Testis (tissue), 2 donors: ENCODE measurements at regions not wholly inside any gene's neighbourhood (a gene's known extent, or its start where the extent isn't known, plus 50 kb on each side); places are given as distances from the start of the nearest gene placed in this dataset.

Source experiments
- POLR2A ChIP-seq: fragments of 450-650 bp; IDR thresholded peaks from one replicate; pipeline ENCODE4 v1.6.1; 2017; ENCODE audit warnings: antibody characterized with exemption, mild to moderate bottlenecking, moderate library complexity
- TF ChIP-seq, protein P1 (sequence below), 3 experiments: fragments of 450-650 bp in 2 of 3; fragments of 200-600 bp in 1 of 3; sonication (generic) in 1 of 3; IDR thresholded peaks; one replicate each; pipeline ENCODE4 v1.5.1; 2016 to 2019; ENCODE audit warnings: antibody characterized with exemption in 3 of 3, mild to moderate bottlenecking in 2 of 3, moderate library complexity in 1 of 3

- TF ChIP-seq, protein P1, sequence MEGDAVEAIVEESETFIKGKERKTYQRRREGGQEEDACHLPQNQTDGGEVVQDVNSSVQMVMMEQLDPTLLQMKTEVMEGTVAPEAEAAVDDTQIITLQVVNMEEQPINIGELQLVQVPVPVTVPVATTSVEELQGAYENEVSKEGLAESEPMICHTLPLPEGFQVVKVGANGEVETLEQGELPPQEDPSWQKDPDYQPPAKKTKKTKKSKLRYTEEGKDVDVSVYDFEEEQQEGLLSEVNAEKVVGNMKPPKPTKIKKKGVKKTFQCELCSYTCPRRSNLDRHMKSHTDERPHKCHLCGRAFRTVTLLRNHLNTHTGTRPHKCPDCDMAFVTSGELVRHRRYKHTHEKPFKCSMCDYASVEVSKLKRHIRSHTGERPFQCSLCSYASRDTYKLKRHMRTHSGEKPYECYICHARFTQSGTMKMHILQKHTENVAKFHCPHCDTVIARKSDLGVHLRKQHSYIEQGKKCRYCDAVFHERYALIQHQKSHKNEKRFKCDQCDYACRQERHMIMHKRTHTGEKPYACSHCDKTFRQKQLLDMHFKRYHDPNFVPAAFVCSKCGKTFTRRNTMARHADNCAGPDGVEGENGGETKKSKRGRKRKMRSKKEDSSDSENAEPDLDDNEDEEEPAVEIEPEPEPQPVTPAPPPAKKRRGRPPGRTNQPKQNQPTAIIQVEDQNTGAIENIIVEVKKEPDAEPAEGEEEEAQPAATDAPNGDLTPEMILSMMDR (IDR thresholded peaks at IDR 0.05): no peak
- no peak for TF ChIP-seq POLR2A
Observed at GRCh38 chr9:61674465-61674864, 484.6 kb downstream of the SPATA31A7 start.
